NCI-H2227 (cell line): ENCODE measurements at regions not wholly inside any gene's neighbourhood (a gene's known extent, or its start where the extent isn't known, plus 50 kb on each side); places are given as distances from the start of the nearest gene placed in this dataset.

ENCODE experiments used
- DNase-seq: peaks from one replicate; lab custom pipeline; 2025; ENCODE audit not compliant: unreplicated experiment; lab: John Stamatoyannopoulos, UW

GRCh38 chrX:39458779-39459178, 639.0 kb downstream of the BCOR start:
- no peak for DNase-seq

GRCh38 chrX:39459204-39459603, 638.6 kb downstream of the BCOR start:
- DNase-seq = no peak

GRCh38 chrX:39459952-39460351, 637.8 kb downstream of the BCOR start:
- DNase-seq = no peak

GRCh38 chrX:39460499-39460898, 637.3 kb downstream of the BCOR start:
- no peak for DNase-seq

- no peak for DNase-seq
Measured at GRCh38 chrX:39462835-39463234, 634.9 kb downstream of the BCOR start.

GRCh38 chrX:39464253-39464652, 633.5 kb downstream of the BCOR start:
- no peak for DNase-seq

- no peak for DNase-seq
Measured at GRCh38 chrX:39465467-39465866, 632.3 kb downstream of the BCOR start.

- no peak for DNase-seq
Measured at GRCh38 chrX:39465906-39466305, 631.9 kb downstream of the BCOR start.

- DNase-seq = no peak
Measured at GRCh38 chrX:39469126-39469525, 628.6 kb downstream of the BCOR start.

GRCh38 chrX:39470588-39471407, 627.0 kb downstream of the BCOR start:
- DNase-seq = no peak

- no peak for DNase-seq
Measured at GRCh38 chrX:39472161-39472560, 625.6 kb downstream of the BCOR start.

- no peak for DNase-seq
Measured at GRCh38 chrX:39473812-39474211, 623.9 kb downstream of the BCOR start.

- peak; percentile 26 for DNase-seq
Measured at GRCh38 chrX:39475372-39475771, 622.4 kb downstream of the BCOR start.

- DNase-seq = peak; percentile 20
Measured at GRCh38 chrX:39476604-39477021, 621.1 kb downstream of the BCOR start.

GRCh38 chrX:39477031-39477761, 620.6 kb downstream of the BCOR start:
- DNase-seq = no peak

- peak; percentile 78 for DNase-seq
Measured at GRCh38 chrX:39477762-39478120, 620.0 kb downstream of the BCOR start.

- DNase-seq = no peak
Measured at GRCh38 chrX:39479856-39480255, 617.9 kb downstream of the BCOR start.

GRCh38 chrX:39480963-39481362, 616.8 kb downstream of the BCOR start:
- no peak for DNase-seq

- no peak for DNase-seq
Measured at GRCh38 chrX:39481621-39482020, 616.1 kb downstream of the BCOR start.

GRCh38 chrX:39484159-39485068, 613.3 kb downstream of the BCOR start:
- no peak for DNase-seq

GRCh38 chrX:39487166-39487968, 610.4 kb downstream of the BCOR start:
- DNase-seq = no peak
